ENCODE measurements at regions not wholly inside any gene's neighbourhood (a gene's known extent, or its start where the extent isn't known, plus 50 kb on each side); places are given as distances from the start of the nearest gene placed in this dataset.

GRCh38 chr4:184280137-184280536, 62.5 kb upstream of the ENPP6 start:
- TF ChIP-seq MYC (IDR thresholded peaks at IDR 0.05; ENCODE audit: low read depth, low read length) (no peak), POLR2A (IDR thresholded peaks at IDR 0.05; ENCODE audit: extremely low read depth, insufficient read length) (no peak), CTCF (IDR thresholded peaks at IDR 0.05; ENCODE audit: low read depth, low read length) (no peak)
